ENCODE measurements at regions not wholly inside any gene's neighbourhood (a gene's known extent, or its start where the extent isn't known, plus 50 kb on each side); places are given as distances from the start of the nearest gene placed in this dataset.
"Not testable (repeated sequence)": the region's sequence is repeated elsewhere in the genome, so short reads cannot be mapped to it uniquely, and the experiment has no call there.

- no peak for DNase-seq
- ATAC-seq (ENCODE audit: insufficient read depth, low FRiP score) = no peak
- WGBS, 2 donors = 88 to 91% methylated on average over 3 of the region's 3 CpGs
- Histone ChIP-seq H3K36me3 (ENCODE audit: control insufficient read depth in 4 of 4, insufficient read depth in 4 of 4, low read length in 4 of 4) (no peaks in the 10 kb centered on the region), H3K9ac (ENCODE audit: insufficient read depth in 1 of 2, low read length in 2 of 2) (no peak overlapping the region), H3K4me1 (ENCODE audit: control insufficient read depth in 5 of 5, insufficient read depth in 5 of 5, low read length in 5 of 5) (no peaks in the 10 kb centered on the region), H3K4me3 (no peak overlapping the region), H3K27me3 (ENCODE audit: control insufficient read depth in 3 of 3, insufficient read depth in 3 of 3, low read length in 2 of 3) (no peaks in the 10 kb centered on the region), H3K9me3 (ENCODE audit: control insufficient read depth in 4 of 4, insufficient read depth in 3 of 4, low read length in 3 of 4) (no peaks in the 10 kb centered on the region), H3K27ac (ENCODE audit: low read depth in 1 of 2, low read length in 1 of 2) (no peak overlapping the region)
- TF ChIP-seq CTCF (IDR thresholded peaks at IDR 0.05; ENCODE audit: control extremely low read depth, extremely low read depth) = no peak
These were observed 195.8 kb upstream of the GPR149 start for GRCh38 chr3:154625756-154626155.

- H3K4me1 ChIP-seq (ENCODE audit: control insufficient read depth in 5 of 5, insufficient read depth in 5 of 5, low read length in 5 of 5); H3K27ac ChIP-seq (ENCODE audit: low read depth in 1 of 2, low read length in 1 of 2); H3K9me3 ChIP-seq (ENCODE audit: control insufficient read depth in 4 of 4, insufficient read depth in 3 of 4, low read length in 3 of 4); H3K27me3 ChIP-seq (ENCODE audit: control insufficient read depth in 3 of 3, insufficient read depth in 3 of 3, low read length in 2 of 3); H3K4me3 ChIP-seq; H3K9ac ChIP-seq (ENCODE audit: insufficient read depth in 1 of 2, low read length in 2 of 2); DNase-seq; ATAC-seq (ENCODE audit: insufficient read depth, low FRiP score); H3K36me3 ChIP-seq (ENCODE audit: control insufficient read depth in 4 of 4, insufficient read depth in 4 of 4, low read length in 4 of 4): not testable (repeated sequence)
- WGBS, 2 donors = 93 to 98% methylated on average over 10 of the region's 10 CpGs
These were observed 189.6 kb upstream of the GPR149 start for GRCh38 chr3:154619621-154620020.

GRCh38 chr3:154616298-154616697, 186.3 kb upstream of the GPR149 start:
- Histone ChIP-seq H3K4me3 (no peak overlapping the region), H3K27ac (ENCODE audit: low read depth in 1 of 2, low read length in 1 of 2) (no peak overlapping the region), H3K4me1 (ENCODE audit: control insufficient read depth in 5 of 5, insufficient read depth in 5 of 5, low read length in 5 of 5) (no peaks in the 10 kb centered on the region), H3K36me3 (ENCODE audit: control insufficient read depth in 4 of 4, insufficient read depth in 4 of 4, low read length in 4 of 4) (no peaks in the 10 kb centered on the region), H3K9me3 (ENCODE audit: control insufficient read depth in 4 of 4, insufficient read depth in 3 of 4, low read length in 3 of 4) (peaks cover 0 to 7% (median under 1%) of the 10 kb centered on the region in 4 donors), H3K9ac (ENCODE audit: insufficient read depth in 1 of 2, low read length in 2 of 2) (no peak overlapping the region), H3K27me3 (ENCODE audit: control insufficient read depth in 3 of 3, insufficient read depth in 3 of 3, low read length in 2 of 3) (no peaks in the 10 kb centered on the region)
- no peak for ATAC-seq (ENCODE audit: insufficient read depth, low FRiP score)
- no peak for TF ChIP-seq CTCF (IDR thresholded peaks at IDR 0.05; ENCODE audit: control extremely low read depth, extremely low read depth)
- 82 to 87% methylated on average over 4 of the region's 4 CpGs for WGBS, 2 donors
- DNase-seq = no peak

GRCh38 chr3:154615471-154615870, 185.5 kb upstream of the GPR149 start:
- Histone ChIP-seq H3K36me3 (ENCODE audit: control insufficient read depth in 4 of 4, insufficient read depth in 4 of 4, low read length in 4 of 4) (no peaks in the 10 kb centered on the region), H3K27me3 (ENCODE audit: control insufficient read depth in 3 of 3, insufficient read depth in 3 of 3, low read length in 2 of 3) (no peaks in the 10 kb centered on the region), H3K9me3 (ENCODE audit: control insufficient read depth in 4 of 4, insufficient read depth in 3 of 4, low read length in 3 of 4) (peaks cover 0 to 7% (median under 1%) of the 10 kb centered on the region in 4 donors), H3K27ac (ENCODE audit: low read depth in 1 of 2, low read length in 1 of 2) (no peak overlapping the region), H3K9ac (ENCODE audit: insufficient read depth in 1 of 2, low read length in 2 of 2) (no peak overlapping the region), H3K4me3 (no peak overlapping the region), H3K4me1 (ENCODE audit: control insufficient read depth in 5 of 5, insufficient read depth in 5 of 5, low read length in 5 of 5) (no peaks in the 10 kb centered on the region)
- ATAC-seq (ENCODE audit: insufficient read depth, low FRiP score) (no peak), DNase-seq (peak in 2 of 3 donors; percentile 11 to 24)
- WGBS, 2 donors = 41 to 69% methylated on average over 3 of the region's 3 CpGs
- TF ChIP-seq CTCF (IDR thresholded peaks at IDR 0.05; ENCODE audit: control extremely low read depth, extremely low read depth) = no peak
